H54 (cell line): ENCODE measurements at regions not wholly inside any gene's neighbourhood (a gene's known extent, or its start where the extent isn't known, plus 50 kb on each side); places are given as distances from the start of the nearest gene placed in this dataset.

ENCODE experiments used
- DNase-seq: peaks from one replicate; pipeline ENCODE4 v3.0.0; 2011; ENCODE audit warnings: low spot score, mixed read lengths; ENCODE audit not compliant: insufficient read length
- FAIRE-seq: peaks from 3 replicates; lab custom pipeline; 2011; peaks lifted over from hg19 to GRCh38; lab: Jason Lieb, UNC
- POLR2A ChIP-seq: IDR thresholded peaks from 2 replicates; pipeline ENCODE4 v1.6.1; 2011; ENCODE audit warnings: low read depth, mild to moderate bottlenecking, low read length

- no peak for TF ChIP-seq POLR2A
- no peak for FAIRE-seq
- DNase-seq, result no peak
Observed at GRCh38 chr5:155908543-155908942, 418.4 kb upstream of the SGCD start.

GRCh38 chr5:155912291-155912690 lies 414.7 kb upstream of the SGCD start:
- FAIRE-seq (no peak), DNase-seq (no peak)
- TF ChIP-seq POLR2A, result no peak

- FAIRE-seq (no peak), DNase-seq (no peak)
- TF ChIP-seq POLR2A, result no peak
Observed at GRCh38 chr5:155914766-155915165, 412.2 kb upstream of the SGCD start.

- no peak for FAIRE-seq
- no peak for TF ChIP-seq POLR2A
- no peak for DNase-seq
Observed at GRCh38 chr5:155915601-155916000, 411.4 kb upstream of the SGCD start.

- no peak for FAIRE-seq
- no peak for DNase-seq
- TF ChIP-seq POLR2A, result no peak
Observed at GRCh38 chr5:155919126-155919525, 407.8 kb upstream of the SGCD start.

- FAIRE-seq (no peak), DNase-seq (no peak)
- TF ChIP-seq POLR2A, result no peak
Observed at GRCh38 chr5:155919725-155920124, 407.2 kb upstream of the SGCD start.

- TF ChIP-seq POLR2A, result no peak
- DNase-seq (no peak), FAIRE-seq (no peak)
Observed at GRCh38 chr5:155921621-155922020, 405.3 kb upstream of the SGCD start.

GRCh38 chr5:155923784-155924183 lies 403.2 kb upstream of the SGCD start:
- DNase-seq (no peak), FAIRE-seq (no peak)
- no peak for TF ChIP-seq POLR2A

GRCh38 chr5:155926031-155926430 lies 400.9 kb upstream of the SGCD start:
- no peak for DNase-seq
- no peak for TF ChIP-seq POLR2A
- FAIRE-seq, result no peak

- TF ChIP-seq POLR2A, result no peak
- FAIRE-seq, result no peak
- DNase-seq, result no peak
Observed at GRCh38 chr5:155926766-155927165, 400.2 kb upstream of the SGCD start.

- DNase-seq (no peak), FAIRE-seq (no peak)
- no peak for TF ChIP-seq POLR2A
Observed at GRCh38 chr5:155929112-155929511, 397.9 kb upstream of the SGCD start.

- no peak for DNase-seq
- FAIRE-seq, result no peak
- TF ChIP-seq POLR2A, result no peak
Observed at GRCh38 chr5:155934964-155935363, 392.0 kb upstream of the SGCD start.

- TF ChIP-seq POLR2A, result no peak
- DNase-seq (no peak), FAIRE-seq (no peak)
Observed at GRCh38 chr5:155935723-155936122, 391.2 kb upstream of the SGCD start.

GRCh38 chr5:155936520-155937406 lies 390.2 kb upstream of the SGCD start:
- FAIRE-seq, result no peak
- TF ChIP-seq POLR2A, result no peak
- DNase-seq, result no peak

- FAIRE-seq, result no peak
- no peak for DNase-seq
- TF ChIP-seq POLR2A, result no peak
Observed at GRCh38 chr5:155938051-155938450, 388.9 kb upstream of the SGCD start.

- DNase-seq (no peak), FAIRE-seq (no peak)
- no peak for TF ChIP-seq POLR2A
Observed at GRCh38 chr5:155941340-155941739, 385.6 kb upstream of the SGCD start.
